HCT116 (cell line): ENCODE measurements at regions not wholly inside any gene's neighbourhood (a gene's known extent, or its start where the extent isn't known, plus 50 kb on each side); places are given as distances from the start of the nearest gene placed in this dataset.

Experiments used
- ATAC-seq: fragments of 200-7000 bp; cut with Tn5 transposase; 2 replicates; pipeline ENCODE4 v1.9.1; 2020; ENCODE audit warnings: mild to moderate bottlenecking, moderate library complexity
- BruUV-seq: library from RNA; stranded (reverse); fragments of 400-500 nt; replicated peaks from 2 replicates; lab custom pipeline; 2021; lab: Mats Ljungman, UMichigan
- CTCF ChIA-PET: fragments of 300-600 bp; sonication (Branson Sonifier 250); formaldehyde crosslinking; loops from one replicate; lab custom pipeline; 2021; ENCODE audit warnings: antibody characterized with exemption; lab: Charles Lee
- POLR2A ChIA-PET: fragments of 300-600, 350-600 bp; sonication (Branson Sonifier 250); formaldehyde crosslinking; loops from one replicate; lab custom pipeline; 2021; ENCODE audit warnings: antibody characterized with exemption; lab: Charles Lee
- RAD21 ChIA-PET, 2 experiments: fragments of 300-600 bp; sonication (Branson Sonifier 250); formaldehyde crosslinking; loops; one replicate each; lab custom pipeline; 2023; ENCODE audit warnings: low total read pairs in 2 of 2; ENCODE audit not compliant: uncharacterized antibody in 2 of 2, unreplicated experiment in 2 of 2, low non-redundant PET in 1 of 2; lab: Charles Lee
- DNase-seq: peaks from one replicate; pipeline ENCODE4 v3.0.0-alpha.2; 2010; ENCODE audit warnings: low read depth, low spot score
- H2AFZ ChIP-seq: fragments of 200-600 bp; shearing (Covaris generic), sonication (generic); 2 replicates; pipeline ENCODE4 v1.6.1; 2017; ENCODE audit warnings: low read depth, mixed run types, mixed read lengths, antibody characterized with exemption, low read length; ENCODE audit not compliant: poor library complexity, severe bottlenecking
- H3K27ac ChIP-seq: 2 replicates; pipeline ENCODE4 v1.5.1; 2012; ENCODE audit warnings: low read depth, low read length
- H3K27me3 ChIP-seq: fragments of 200-600 bp; sonication (generic); 2 replicates; pipeline ENCODE4 v1.6.1; 2016; ENCODE audit warnings: mixed run types, low read length, mixed read lengths; ENCODE audit not compliant: insufficient read depth
- H3K36me3 ChIP-seq, 2 experiments: fragments of 200-500 bp in 1 of 2; fragments of 200-600 bp in 1 of 2; sonication (Bioruptor generic) in 1 of 2; sonication (generic) in 1 of 2; 2 replicates each; pipeline versions ENCODE4 v1.5.1 to v1.6.1; 2014 to 2016; ENCODE audit warnings: low read length in 2 of 2, inconsistent platforms in 1 of 2, mixed read lengths in 1 of 2, mixed run types in 1 of 2; ENCODE audit not compliant: insufficient read depth in 2 of 2, control insufficient read depth in 1 of 2
- H3K4me1 ChIP-seq, 2 experiments: fragments of 200-600 bp in 1 of 2; sonication (generic) in 1 of 2; 2 replicates each; pipeline versions ENCODE4 v1.5.1 to v1.6.1; 2012 to 2017; ENCODE audit warnings: low read length in 2 of 2, inconsistent platforms in 1 of 2, mild to moderate bottlenecking in 1 of 2, mixed read lengths in 1 of 2, mixed run types in 1 of 2, moderate library complexity in 1 of 2; ENCODE audit not compliant: insufficient read depth in 2 of 2, control insufficient read depth in 1 of 2
- H3K4me2 ChIP-seq: fragments of 200-600 bp; sonication (generic); 2 replicates; pipeline ENCODE4 v1.6.1; 2017; ENCODE audit warnings: mixed run types, low read length, mixed read lengths
- H3K4me3 ChIP-seq, 2 experiments: fragments of 200-600 bp in 1 of 2; sonication (generic) in 1 of 2; replicated peaks in 1 of 2; 2 replicates each; pipeline ENCODE4 v1.5.1; 2011 to 2016; ENCODE audit warnings: low read length in 2 of 2, control low read depth in 1 of 2, low read depth in 1 of 2, mild to moderate bottlenecking in 1 of 2, mixed read lengths in 1 of 2, mixed run types in 1 of 2
- H3K79me2 ChIP-seq: fragments of 200-600 bp; sonication (generic); 2 replicates; pipeline ENCODE4 v1.6.1; 2017; ENCODE audit warnings: mild to moderate bottlenecking, mixed run types, low read length, moderate library complexity, mixed read lengths; ENCODE audit not compliant: insufficient read depth
- H3K9ac ChIP-seq: fragments of 200-600 bp; sonication (generic); 2 replicates; pipeline ENCODE4 v1.6.1; 2016; ENCODE audit warnings: low read length, mixed read lengths
- H3K9me2 ChIP-seq: fragments of 200-600 bp; sonication (generic), shearing (Covaris generic); 2 replicates; pipeline ENCODE4 v1.6.1; 2017; ENCODE audit warnings: mixed run types, mild to moderate bottlenecking, moderate library complexity; ENCODE audit not compliant: insufficient read depth
- H3K9me3 ChIP-seq, 2 experiments: fragments of 200-500 bp in 1 of 2; fragments of 200-600 bp in 1 of 2; sonication (Bioruptor generic) in 1 of 2; sonication (generic) in 1 of 2; 2 replicates each; pipeline ENCODE4 v1.6.1; 2014 to 2017; ENCODE audit warnings: low read length in 2 of 2, mixed read lengths in 2 of 2, inconsistent platforms in 1 of 2, low read depth in 1 of 2, mild to moderate bottlenecking in 1 of 2, mixed run types in 1 of 2, moderate library complexity in 1 of 2; ENCODE audit not compliant: control insufficient read depth in 1 of 2, insufficient read depth in 1 of 2
- H4K20me1 ChIP-seq: fragments of 200-600 bp; sonication (generic), shearing (Covaris generic); 2 replicates; pipeline ENCODE4 v1.6.1; 2017; ENCODE audit warnings: mixed run types, mild to moderate bottlenecking, moderate library complexity; ENCODE audit not compliant: insufficient read depth
- CBX3 ChIP-seq: IDR thresholded peaks from 2 replicates; pipeline ENCODE4 v1.6.1; 2012; ENCODE audit warnings: low read depth
- CEBPB ChIP-seq: IDR thresholded peaks from 2 replicates; pipeline ENCODE4 v1.6.1; 2012; ENCODE audit warnings: low read depth
- CTCF ChIP-seq, 3 experiments: fragments of 200-600 bp in 1 of 3; sonication (generic) in 1 of 3; IDR thresholded peaks in 2 of 3; conservative IDR thresholded peaks in 1 of 3; 2 replicates each; pipeline ENCODE4 v1.5.1; 2012 to 2017; ENCODE audit warnings: low read depth in 2 of 3, low read length in 2 of 3, antibody characterized with exemption in 1 of 3, borderline replicate concordance in 1 of 3, control low read depth in 1 of 3, mild to moderate bottlenecking in 1 of 3, mixed read lengths in 1 of 3, mixed run types in 1 of 3, moderate library complexity in 1 of 3; ENCODE audit not compliant: insufficient read depth in 1 of 3
- ELF1 ChIP-seq: IDR thresholded peaks from 2 replicates; pipeline ENCODE4 v1.6.1; 2012; ENCODE audit warnings: low read depth, borderline replicate concordance
- EZH2phosphoT487 ChIP-seq: fragments of 200-600 bp; IDR thresholded peaks from 2 replicates; pipeline ENCODE4 v1.6.1; 2018; ENCODE audit warnings: antibody characterized with exemption, borderline replicate concordance
- FOSL1 ChIP-seq: IDR thresholded peaks from 2 replicates; pipeline ENCODE4 v1.6.1; 2012; ENCODE audit warnings: low read depth
- MAX ChIP-seq: IDR thresholded peaks from 2 replicates; pipeline ENCODE4 v1.6.1; 2012
- POLR2AphosphoS5 ChIP-seq: IDR thresholded peaks from 2 replicates; pipeline ENCODE4 v1.6.1; 2011; ENCODE audit warnings: mild to moderate bottlenecking, low read depth, low read length, moderate library complexity
- RAD21 ChIP-seq: IDR thresholded peaks from 2 replicates; pipeline ENCODE4 v1.6.1; 2012; ENCODE audit warnings: low read depth, mild to moderate bottlenecking
- SP1 ChIP-seq: IDR thresholded peaks from 2 replicates; pipeline ENCODE4 v1.6.1; 2012; ENCODE audit warnings: low read depth
- TCF7L2 ChIP-seq: IDR thresholded peaks from 2 replicates; pipeline ENCODE4 v1.7.0; 2011; ENCODE audit warnings: borderline replicate concordance, inconsistent platforms; ENCODE audit not compliant: insufficient read depth, insufficient read length; ENCODE audit errors: extremely low read depth
- YY1 ChIP-seq: IDR thresholded peaks from 2 replicates; pipeline ENCODE4 v1.6.1; 2011; ENCODE audit warnings: low read length, low read depth, moderate library complexity, mild to moderate bottlenecking; ENCODE audit not compliant: insufficient replicate concordance; ENCODE audit errors: extremely low read depth
- ZBTB33 ChIP-seq: IDR thresholded peaks from 2 replicates; pipeline ENCODE4 v1.6.1; 2011; ENCODE audit warnings: mild to moderate bottlenecking, low read length, moderate library complexity; ENCODE audit not compliant: insufficient replicate concordance; ENCODE audit errors: extremely low read depth
- ZFX ChIP-seq: fragments of 450-650 bp; IDR thresholded peaks from 2 replicates; pipeline ENCODE4 v1.6.1; 2017
- ZNF274 ChIP-seq: fragments of 200-500 bp; sonication (Bioruptor generic); IDR thresholded peaks from 2 replicates; pipeline ENCODE4 v1.6.1; 2014; ENCODE audit warnings: mild to moderate bottlenecking, low read depth, low read length, inconsistent platforms
- intact Hi-C: fragments of 100-400 bp; cut with micrococcal nuclease; formaldehyde crosslinking; loops from 2 replicates; pipeline ENCODE4 v1.10.0; 2022

DNA sequence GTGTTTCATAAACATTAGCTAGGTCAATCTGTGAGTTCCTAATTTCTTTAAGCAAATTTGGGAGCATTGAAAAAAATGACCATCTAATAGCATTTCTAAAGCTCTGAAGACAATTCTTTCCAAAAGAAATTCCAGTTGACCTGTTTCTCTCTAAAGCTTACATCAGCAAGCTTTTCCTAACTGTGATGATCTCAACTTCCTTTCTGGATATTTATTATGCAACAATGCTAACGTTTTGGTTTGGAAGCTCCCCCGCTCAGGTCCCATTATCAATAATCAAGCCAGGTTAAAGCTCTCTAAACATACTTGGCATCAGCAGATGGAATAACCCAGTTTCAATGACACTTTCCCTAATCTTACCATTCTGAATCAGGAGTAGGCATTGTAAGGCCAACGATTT lies 196.3 kb upstream of the TANK start:
- Histone ChIP-seq H3K9me3 (no peaks in the 10 kb centered on the region), H3K27me3 (no peaks in the 10 kb centered on the region), H3K27ac (no peak overlapping the region), H3K36me3 (no peaks in the 10 kb centered on the region), H2AFZ (no peak overlapping the region), H3K4me1 (no peaks in the 10 kb centered on the region), H3K4me2 (no peak overlapping the region), H3K9me2 (no peaks in the 10 kb centered on the region), H3K4me3 (no peak overlapping the region), H4K20me1 (no peaks in the 10 kb centered on the region), H3K9ac (no peak overlapping the region), H3K79me2 (no peaks in the 10 kb centered on the region)
- ChIA-PET CTCF (interaction anchor here (0.8 to 1.3 kb wide), 2 partner anchors 382 to 854 kb away, joined by 3 read pairs; no protein-coding TSS in a partner anchor), RAD21 (no interaction called here), POLR2A (no interaction called here)
- no peak for TF ChIP-seq CBX3
- TF ChIP-seq FOSL1 = no peak
- no peak for TF ChIP-seq RAD21
- DNase-seq (no peak), ATAC-seq (no peak)
- BruUV-seq = no TSS peak
- intact Hi-C loops = no loop called here

GRCh38 chr2:160967523-160967922 lies 192.7 kb upstream of the TANK start:
- POLR2A ChIA-PET = no interaction called here
- RAD21 ChIA-PET = no interaction called here
- BruUV-seq = no TSS peak

More at GRCh38 chr2:160967523-160967922, 192.7 kb upstream of the TANK start:
- no peaks in the 10 kb centered on the region for H3K79me2 ChIP-seq
- no peaks in the 10 kb centered on the region for H3K36me3 ChIP-seq
- no peaks in the 10 kb centered on the region for H3K9me3 ChIP-seq
- no peaks in the 10 kb centered on the region for H4K20me1 ChIP-seq
- H3K9ac ChIP-seq = no peak overlapping the region
- H3K4me2 ChIP-seq = no peak overlapping the region
- peaks cover 0 to 4% of the 10 kb centered on the region in 2 experiments; a peak in 3 of 4 replicates for H3K4me1 ChIP-seq
- ATAC-seq (no peak), DNase-seq (no peak)
- TF ChIP-seq SP1 (no peak), TCF7L2 (no peak), YY1 (no peak), CTCF (IDR thresholded peaks at IDR 0.05 in 2 of 3, conservative IDR thresholded peaks at IDR 0.05 in 1 of 3; ENCODE audit: borderline replicate concordance in 1 of 3, insufficient read depth in 1 of 3, low read depth in 2 of 3, low read length in 2 of 3) (no peak), ZBTB33 (no peak), MAX (no peak), FOSL1 (no peak), ELF1 (no peak), CEBPB (no peak), POLR2AphosphoS5 (no peak), EZH2phosphoT487 (no peak), ZFX (no peak), ZNF274 (no peak), CBX3 (no peak)
- CTCF ChIA-PET = no interaction called here
- H3K27ac ChIP-seq = no peak overlapping the region
- intact Hi-C loops = no loop called here
- H3K9me2 ChIP-seq = no peaks in the 10 kb centered on the region
- H3K27me3 ChIP-seq = no peaks in the 10 kb centered on the region
- H2AFZ ChIP-seq = no peak overlapping the region
- H3K4me3 ChIP-seq = no peak overlapping the region
